HG03097 (cell line): ENCODE measurements at regions not wholly inside any gene's neighbourhood (a gene's known extent, or its start where the extent isn't known, plus 50 kb on each side); places are given as distances from the start of the nearest gene placed in this dataset.

Experiments
- ATAC-seq: cut with Tn5 transposase; IDR thresholded peaks from one replicate; pipeline ENCODE4 v1.9.1; 2021; ENCODE audit not compliant: unreplicated experiment, low FRiP score

GRCh38 chr11:10916665-10917064 lies 58.8 kb upstream of the ZBED5 start:
- ATAC-seq: no peak

- no peak for ATAC-seq
Observed at GRCh38 chr11:10914050-10914449, 56.2 kb upstream of the ZBED5 start.

GRCh38 chr11:10913075-10913474 lies 55.2 kb upstream of the ZBED5 start:
- no peak for ATAC-seq

GRCh38 chr11:10911907-10912306 lies 54.1 kb upstream of the ZBED5 start:
- no peak for ATAC-seq

- no peak for ATAC-seq
Observed at GRCh38 chr11:10909141-10909883, 51.5 kb upstream of the ZBED5 start.

GRCh38 chr11:10908215-10908951 lies 50.5 kb upstream of the ZBED5 start:
- no peak for ATAC-seq
